ENCODE measurements at regions not wholly inside any gene's neighbourhood (a gene's known extent, or its start where the extent isn't known, plus 50 kb on each side); places are given as distances from the start of the nearest gene placed in this dataset.
"Not testable (repeated sequence)": the region's sequence is repeated elsewhere in the genome, so short reads cannot be mapped to it uniquely, and the experiment has no call there.

- no peak for DNase-seq
These were observed 75.5 kb downstream of the ASB1 start for GRCh38 chr2:238502088-238502810.

GRCh38 chr2:238502956-238503791, 76.4 kb downstream of the ASB1 start:
- DNase-seq: no peak

- DNase-seq: peak; percentile 74
These were observed 77.6 kb downstream of the ASB1 start for GRCh38 chr2:238504181-238504931.

GRCh38 chr2:238505119-238505891, 78.6 kb downstream of the ASB1 start:
- DNase-seq: no peak

- no peak for DNase-seq
These were observed 79.2 kb downstream of the ASB1 start for GRCh38 chr2:238505892-238506280.

GRCh38 chr2:238506371-238507068, 79.8 kb downstream of the ASB1 start:
- no peak for DNase-seq

- no peak for DNase-seq
These were observed 81.1 kb downstream of the ASB1 start for GRCh38 chr2:238507836-238508235.

- no peak for DNase-seq
These were observed 82.6 kb downstream of the ASB1 start for GRCh38 chr2:238509151-238509835.

GRCh38 chr2:238509903-238510302, 83.2 kb downstream of the ASB1 start:
- DNase-seq: no peak

- DNase-seq: no peak
These were observed 84.3 kb downstream of the ASB1 start for GRCh38 chr2:238510911-238511613.

GRCh38 chr2:238511614-238511950, 84.9 kb downstream of the ASB1 start:
- no peak for DNase-seq

GRCh38 chr2:238512247-238512867, 85.6 kb downstream of the ASB1 start:
- DNase-seq: no peak

GRCh38 chr2:238513346-238513745, 86.6 kb downstream of the ASB1 start:
- DNase-seq: no peak

- DNase-seq: not testable (repeated sequence)
These were observed 87.3 kb downstream of the ASB1 start for GRCh38 chr2:238514024-238514423.

- DNase-seq: no peak
These were observed 88.7 kb downstream of the ASB1 start for GRCh38 chr2:238515377-238515776.

- no peak for DNase-seq
These were observed 90.5 kb downstream of the ASB1 start for GRCh38 chr2:238517209-238517608.

GRCh38 chr2:238518172-238518820, 91.6 kb downstream of the ASB1 start:
- no peak for DNase-seq

- DNase-seq: no peak
These were observed 92.1 kb downstream of the ASB1 start for GRCh38 chr2:238518821-238519186.

- no peak for DNase-seq
These were observed 93.7 kb downstream of the ASB1 start for GRCh38 chr2:238520359-238520886.

GRCh38 chr2:238521002-238521401, 94.3 kb downstream of the ASB1 start:
- DNase-seq: no peak

All from NCI-H1092 (cell line).